ENCODE measurements at regions not wholly inside any gene's neighbourhood (a gene's known extent, or its start where the extent isn't known, plus 50 kb on each side); places are given as distances from the start of the nearest gene placed in this dataset.

DNA sequence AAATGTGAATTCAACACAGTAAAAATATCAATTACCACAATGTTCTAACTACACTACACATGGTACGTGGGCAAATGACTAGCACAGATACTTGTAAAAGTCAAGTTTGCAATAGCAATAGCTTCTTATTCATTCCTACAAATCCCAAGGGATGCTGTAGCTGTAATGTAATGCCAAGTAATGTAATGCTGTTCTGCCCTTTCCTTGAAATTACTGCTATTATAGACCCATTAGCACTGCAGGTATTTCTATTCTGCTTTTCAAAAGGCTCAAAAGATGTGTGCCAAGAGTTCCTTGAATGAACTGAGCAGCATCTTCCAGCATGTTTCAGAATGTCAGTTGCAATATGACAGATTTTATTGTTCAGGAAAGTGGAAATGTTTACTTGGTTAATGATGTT lies 129.9 kb upstream of the BANK1 start:
- peak overlapping the region; percentile 16 for H3K4me3 ChIP-seq (ENCODE audit: low read length)

DNA sequence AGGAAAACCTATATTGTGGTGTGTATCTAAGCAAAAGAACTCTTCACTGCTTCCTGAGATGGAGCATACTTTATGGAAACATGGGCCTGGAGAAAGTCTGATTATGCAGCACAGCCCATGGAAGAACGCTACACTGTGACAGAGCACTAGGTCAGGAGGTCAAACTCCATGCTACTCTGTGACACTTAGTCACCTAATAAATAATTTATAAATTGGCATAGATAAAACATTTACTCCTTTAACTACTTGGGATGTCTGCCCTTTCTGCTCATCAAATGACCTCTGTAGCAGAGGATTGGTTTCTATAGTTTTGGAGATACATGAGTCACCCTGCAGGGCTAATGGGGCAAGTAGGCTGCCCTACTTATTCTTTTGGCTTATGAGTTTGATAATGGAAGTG lies 134.7 kb upstream of the BANK1 start:
- Histone ChIP-seq H3K79me2 (replicated peaks; ENCODE audit: insufficient read depth, low read length) (no peaks in the 10 kb centered on the region), H3K27ac (ENCODE audit: low read length) (no peak overlapping the region), H3K36me3 (ENCODE audit: insufficient read depth, low read length) (no peaks in the 10 kb centered on the region), H3K9ac (ENCODE audit: low read length) (no peak overlapping the region), H3K4me2 (ENCODE audit: low read length) (no peak overlapping the region), H3K9me2 (ENCODE audit: insufficient read depth, low read length) (no peaks in the 10 kb centered on the region), H3K9me3 (ENCODE audit: low read length) (no peaks in the 10 kb centered on the region), H3K27me3 (ENCODE audit: insufficient read depth, low read depth, low read length) (no peaks in the 10 kb centered on the region), H3K4me3 (ENCODE audit: low read length) (no peak overlapping the region), H2AFZ (ENCODE audit: low read depth, low read length) (no peak overlapping the region), H4K20me1 (ENCODE audit: insufficient read depth) (no peaks in the 10 kb centered on the region), H3F3A (ENCODE audit: insufficient read depth, low read length, poor library complexity, severe bottlenecking) (no peaks in the 10 kb centered on the region)
- no peak for TF ChIP-seq POLR2AphosphoS5 (IDR thresholded peaks at IDR 0.05)
- TF ChIP-seq, protein P1, sequence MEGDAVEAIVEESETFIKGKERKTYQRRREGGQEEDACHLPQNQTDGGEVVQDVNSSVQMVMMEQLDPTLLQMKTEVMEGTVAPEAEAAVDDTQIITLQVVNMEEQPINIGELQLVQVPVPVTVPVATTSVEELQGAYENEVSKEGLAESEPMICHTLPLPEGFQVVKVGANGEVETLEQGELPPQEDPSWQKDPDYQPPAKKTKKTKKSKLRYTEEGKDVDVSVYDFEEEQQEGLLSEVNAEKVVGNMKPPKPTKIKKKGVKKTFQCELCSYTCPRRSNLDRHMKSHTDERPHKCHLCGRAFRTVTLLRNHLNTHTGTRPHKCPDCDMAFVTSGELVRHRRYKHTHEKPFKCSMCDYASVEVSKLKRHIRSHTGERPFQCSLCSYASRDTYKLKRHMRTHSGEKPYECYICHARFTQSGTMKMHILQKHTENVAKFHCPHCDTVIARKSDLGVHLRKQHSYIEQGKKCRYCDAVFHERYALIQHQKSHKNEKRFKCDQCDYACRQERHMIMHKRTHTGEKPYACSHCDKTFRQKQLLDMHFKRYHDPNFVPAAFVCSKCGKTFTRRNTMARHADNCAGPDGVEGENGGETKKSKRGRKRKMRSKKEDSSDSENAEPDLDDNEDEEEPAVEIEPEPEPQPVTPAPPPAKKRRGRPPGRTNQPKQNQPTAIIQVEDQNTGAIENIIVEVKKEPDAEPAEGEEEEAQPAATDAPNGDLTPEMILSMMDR (IDR thresholded peaks at IDR 0.05; ENCODE audit: poor library complexity, severe bottlenecking): no peak
- no peak for TF ChIP-seq RAD21 (conservative IDR thresholded peaks at IDR 0.05)
- TF ChIP-seq SMC3 (conservative IDR thresholded peaks at IDR 0.05; ENCODE audit: poor library complexity): no peak
- no peak for TF ChIP-seq EP300 (conservative IDR thresholded peaks at IDR 0.05; ENCODE audit: poor library complexity, severe bottlenecking)
- TF ChIP-seq, protein P2, sequence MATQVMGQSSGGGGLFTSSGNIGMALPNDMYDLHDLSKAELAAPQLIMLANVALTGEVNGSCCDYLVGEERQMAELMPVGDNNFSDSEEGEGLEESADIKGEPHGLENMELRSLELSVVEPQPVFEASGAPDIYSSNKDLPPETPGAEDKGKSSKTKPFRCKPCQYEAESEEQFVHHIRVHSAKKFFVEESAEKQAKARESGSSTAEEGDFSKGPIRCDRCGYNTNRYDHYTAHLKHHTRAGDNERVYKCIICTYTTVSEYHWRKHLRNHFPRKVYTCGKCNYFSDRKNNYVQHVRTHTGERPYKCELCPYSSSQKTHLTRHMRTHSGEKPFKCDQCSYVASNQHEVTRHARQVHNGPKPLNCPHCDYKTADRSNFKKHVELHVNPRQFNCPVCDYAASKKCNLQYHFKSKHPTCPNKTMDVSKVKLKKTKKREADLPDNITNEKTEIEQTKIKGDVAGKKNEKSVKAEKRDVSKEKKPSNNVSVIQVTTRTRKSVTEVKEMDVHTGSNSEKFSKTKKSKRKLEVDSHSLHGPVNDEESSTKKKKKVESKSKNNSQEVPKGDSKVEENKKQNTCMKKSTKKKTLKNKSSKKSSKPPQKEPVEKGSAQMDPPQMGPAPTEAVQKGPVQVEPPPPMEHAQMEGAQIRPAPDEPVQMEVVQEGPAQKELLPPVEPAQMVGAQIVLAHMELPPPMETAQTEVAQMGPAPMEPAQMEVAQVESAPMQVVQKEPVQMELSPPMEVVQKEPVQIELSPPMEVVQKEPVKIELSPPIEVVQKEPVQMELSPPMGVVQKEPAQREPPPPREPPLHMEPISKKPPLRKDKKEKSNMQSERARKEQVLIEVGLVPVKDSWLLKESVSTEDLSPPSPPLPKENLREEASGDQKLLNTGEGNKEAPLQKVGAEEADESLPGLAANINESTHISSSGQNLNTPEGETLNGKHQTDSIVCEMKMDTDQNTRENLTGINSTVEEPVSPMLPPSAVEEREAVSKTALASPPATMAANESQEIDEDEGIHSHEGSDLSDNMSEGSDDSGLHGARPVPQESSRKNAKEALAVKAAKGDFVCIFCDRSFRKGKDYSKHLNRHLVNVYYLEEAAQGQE (IDR thresholded peaks at IDR 0.05; ENCODE audit: borderline replicate concordance): no peak
- TF ChIP-seq TAF1 (IDR thresholded peaks at IDR 0.05; ENCODE audit: low read depth): no peak
- TF ChIP-seq EZH2 (IDR thresholded peaks at IDR 0.05; ENCODE audit: borderline replicate concordance, insufficient read depth, low read length, poor library complexity, severe bottlenecking): no peak
- TF ChIP-seq MXI1 (conservative IDR thresholded peaks at IDR 0.05; ENCODE audit: poor library complexity, severe bottlenecking): no peak

More for the DNA sequence above, 129.9 kb upstream of the BANK1 start:
- TF ChIP-seq POLR2AphosphoS5 (IDR thresholded peaks at IDR 0.05): peak; percentile 97
- peak; percentile 99 for TF ChIP-seq EP300 (conservative IDR thresholded peaks at IDR 0.05; ENCODE audit: poor library complexity, severe bottlenecking)
- TF ChIP-seq SMC3 (conservative IDR thresholded peaks at IDR 0.05; ENCODE audit: poor library complexity): peak; percentile 48
- TF ChIP-seq RAD21 (conservative IDR thresholded peaks at IDR 0.05): peak; percentile 56
- TF ChIP-seq TAF1 (IDR thresholded peaks at IDR 0.05; ENCODE audit: low read depth): no peak
- no peak for TF ChIP-seq EZH2 (IDR thresholded peaks at IDR 0.05; ENCODE audit: borderline replicate concordance, insufficient read depth, low read length, poor library complexity, severe bottlenecking)
- peak; percentile 18 for TF ChIP-seq MXI1 (conservative IDR thresholded peaks at IDR 0.05; ENCODE audit: poor library complexity, severe bottlenecking)
- TF ChIP-seq, protein P1 (IDR thresholded peaks at IDR 0.05; ENCODE audit: poor library complexity, severe bottlenecking): no peak
- TF ChIP-seq, protein P2 (IDR thresholded peaks at IDR 0.05; ENCODE audit: borderline replicate concordance): peak; percentile 99
- H3K4me2 ChIP-seq (ENCODE audit: low read length): peak overlapping the region; percentile 46
- no peaks in the 10 kb centered on the region for H3K9me2 ChIP-seq (ENCODE audit: insufficient read depth, low read length)
- H3F3A ChIP-seq (ENCODE audit: insufficient read depth, low read length, poor library complexity, severe bottlenecking): no peaks in the 10 kb centered on the region
- H3K9me3 ChIP-seq (ENCODE audit: low read length): no peaks in the 10 kb centered on the region
- H3K79me2 ChIP-seq (replicated peaks; ENCODE audit: insufficient read depth, low read length): no peaks in the 10 kb centered on the region
- no peaks in the 10 kb centered on the region for H4K20me1 ChIP-seq (ENCODE audit: insufficient read depth)
- H3K9ac ChIP-seq (ENCODE audit: low read length): peak overlapping the region; percentile 19
- H2AFZ ChIP-seq (ENCODE audit: low read depth, low read length): no peak overlapping the region
- H3K27ac ChIP-seq (ENCODE audit: low read length): peak overlapping the region; percentile 83
- H3K36me3 ChIP-seq (ENCODE audit: insufficient read depth, low read length): no peaks in the 10 kb centered on the region
- H3K27me3 ChIP-seq (ENCODE audit: insufficient read depth, low read depth, low read length): no peaks in the 10 kb centered on the region
